SK-N-SH (cell line): ENCODE measurements at regions not wholly inside any gene's neighbourhood (a gene's known extent, or its start where the extent isn't known, plus 50 kb on each side); places are given as distances from the start of the nearest gene placed in this dataset.
"Not testable (repeated sequence)": the region's sequence is repeated elsewhere in the genome, so short reads cannot be mapped to it uniquely, and the experiment has no call there.

Source experiments
- CTCF ChIA-PET: fragments of 300-600, 350-600 bp; formaldehyde crosslinking; extraction: SDS; loops from one replicate; lab custom pipeline; 2021; lab: Yijun Ruan, JAX
- POLR2A ChIA-PET: fragments of 350-600 bp; sonication (Branson Sonifier 250); formaldehyde crosslinking; extraction: SDS; loops from one replicate; lab custom pipeline; 2020; ENCODE audit warnings: antibody characterized with exemption, inconsistent platforms; lab: Yijun Ruan, JAX
- DNase-seq: peaks from one replicate; pipeline ENCODE4 v3.0.0; 2012
- H2AFZ ChIP-seq: fragments of 200-600 bp; sonication (generic); 2 replicates; pipeline ENCODE4 v1.8.1; 2016; ENCODE audit warnings: antibody characterized with exemption, mild to moderate bottlenecking, low read depth
- H3F3A ChIP-seq: fragments of 200-600 bp; sonication (generic); replicated peaks from 2 replicates; pipeline ENCODE3; 2016; ENCODE audit warnings: antibody characterized with exemption, mild to moderate bottlenecking; ENCODE audit not compliant: insufficient read depth
- H3K27ac ChIP-seq, 2 experiments: fragments of 200-500 bp in 1 of 2; fragments of 200-600 bp in 1 of 2; sonication (Bioruptor generic) in 1 of 2; sonication (generic), shearing (Covaris generic) in 1 of 2; 2 replicates each; pipeline versions ENCODE4 v1.5.1 to v1.6.1; 2014 to 2016; ENCODE audit warnings: low read depth in 2 of 2, inconsistent platforms in 1 of 2, low read length in 1 of 2, mild to moderate bottlenecking in 1 of 2, mixed read lengths in 1 of 2
- H3K27me3 ChIP-seq: fragments of 200-600 bp; sonication (generic), shearing (Covaris generic); 2 replicates; pipeline ENCODE4 v1.6.1; 2016; ENCODE audit warnings: mixed run types; ENCODE audit not compliant: insufficient read depth
- H3K36me3 ChIP-seq, 2 experiments: fragments of 200-500 bp in 1 of 2; fragments of 200-600 bp in 1 of 2; sonication (Bioruptor generic) in 1 of 2; sonication (generic) in 1 of 2; replicated peaks in 1 of 2; 2 replicates each; pipeline versions ENCODE3 to v1.5.1; 2014 to 2016; ENCODE audit warnings: low read length in 1 of 2, mild to moderate bottlenecking in 1 of 2; ENCODE audit not compliant: insufficient read depth in 2 of 2, control insufficient read depth in 1 of 2
- H3K4me1 ChIP-seq, 2 experiments: fragments of 200-500 bp in 1 of 2; fragments of 200-600 bp in 1 of 2; sonication (Bioruptor generic) in 1 of 2; sonication (generic), shearing (Covaris generic) in 1 of 2; 2 replicates each; pipeline versions ENCODE4 v1.5.1 to v1.6.1; 2014 to 2016; ENCODE audit warnings: low read depth in 1 of 2, low read length in 1 of 2, mixed run types in 1 of 2; ENCODE audit not compliant: insufficient read depth in 2 of 2, control insufficient read depth in 1 of 2
- H3K4me2 ChIP-seq: fragments of 200-600 bp; sonication (generic), shearing (Covaris generic); 2 replicates; pipeline ENCODE4 v1.6.1; 2017; ENCODE audit warnings: mixed run types
- H3K4me3 ChIP-seq, 2 experiments: fragments of 200-500 bp in 1 of 2; fragments of 200-600 bp in 1 of 2; sonication (Bioruptor generic) in 1 of 2; sonication (generic), shearing (Covaris generic) in 1 of 2; 2 replicates each; pipeline versions ENCODE4 v1.5.1 to v1.8.1; 2014 to 2016; ENCODE audit warnings: low read depth in 2 of 2, inconsistent platforms in 1 of 2, low read length in 1 of 2, mild to moderate bottlenecking in 1 of 2, mixed read lengths in 1 of 2, moderate library complexity in 1 of 2
- H3K79me2 ChIP-seq: fragments of 200-600 bp; sonication (generic); 2 replicates; pipeline ENCODE4 v1.8.1; 2017; ENCODE audit warnings: mild to moderate bottlenecking; ENCODE audit not compliant: insufficient read depth
- H3K9ac ChIP-seq: fragments of 200-600 bp; sonication (generic); 2 replicates; pipeline ENCODE4 v1.6.1; 2017; ENCODE audit warnings: mixed run types
- H3K9me2 ChIP-seq: fragments of 200-600 bp; sonication (generic); 2 replicates; pipeline ENCODE4 v1.6.1; 2017; ENCODE audit warnings: mixed run types
- H3K9me3 ChIP-seq: fragments of 200-600 bp; sonication (generic); 2 replicates; pipeline ENCODE4 v1.6.1; 2017; ENCODE audit warnings: mixed run types, mild to moderate bottlenecking, moderate library complexity
- H4K20me1 ChIP-seq: fragments of 200-600 bp; sonication (generic); 2 replicates; pipeline ENCODE4 v1.6.1; 2017; ENCODE audit warnings: mild to moderate bottlenecking, mixed run types; ENCODE audit not compliant: insufficient read depth
- ELF1 ChIP-seq: IDR thresholded peaks from 2 replicates; pipeline ENCODE4 v1.4.0; 2012
- EZH2phosphoT487 ChIP-seq: fragments of 200-600 bp; sonication (generic); IDR thresholded peaks from 2 replicates; pipeline ENCODE4 v1.6.1; 2017; ENCODE audit warnings: low read depth, mixed run types, mild to moderate bottlenecking, antibody characterized with exemption, moderate library complexity, borderline replicate concordance
- FOSL2 ChIP-seq: IDR thresholded peaks from 2 replicates; pipeline ENCODE4 v1.4.0; 2012; ENCODE audit warnings: low read depth, mild to moderate bottlenecking, moderate library complexity, borderline replicate concordance
- FOXJ3 ChIP-seq: sonication (generic); formaldehyde crosslinking; IDR thresholded peaks from 2 replicates; pipeline ENCODE4 v1.5.1; 2020; ENCODE audit warnings: mild to moderate bottlenecking, missing genetic modification reagents
- GATA2 ChIP-seq: sonication (generic); formaldehyde crosslinking; IDR thresholded peaks from 2 replicates; pipeline ENCODE4 v1.5.0; 2020; ENCODE audit warnings: mild to moderate bottlenecking, missing genetic modification reagents
- MXI1 ChIP-seq: IDR thresholded peaks from 2 replicates; pipeline ENCODE4 v1.6.1; 2012; ENCODE audit warnings: mild to moderate bottlenecking, low read depth, low read length, improper control_type of control experiment
- NFIC ChIP-seq: IDR thresholded peaks from 2 replicates; pipeline ENCODE4 v1.4.0; 2012; ENCODE audit warnings: borderline replicate concordance
- NRF1 ChIP-seq: IDR thresholded peaks from 2 replicates; pipeline ENCODE4 v1.6.1; 2012; ENCODE audit warnings: low read depth, mild to moderate bottlenecking, low read length
- POLR2AphosphoS5 ChIP-seq: IDR thresholded peaks from 2 replicates; pipeline ENCODE4 v1.6.1; 2012; ENCODE audit warnings: low read depth, low read length
- RAD21 ChIP-seq: IDR thresholded peaks from 2 replicates; pipeline ENCODE4 v1.6.1; 2012; ENCODE audit warnings: mild to moderate bottlenecking, low read length
- RFX5 ChIP-seq: IDR thresholded peaks from 2 replicates; pipeline ENCODE4 v1.6.1; 2012; ENCODE audit warnings: mild to moderate bottlenecking, improper control_type of control experiment, low read length
- TEAD4 ChIP-seq: IDR thresholded peaks from 2 replicates; pipeline ENCODE4 v1.4.0; 2012; ENCODE audit warnings: mild to moderate bottlenecking, borderline replicate concordance; ENCODE audit not compliant: insufficient read depth
- WGBS: methylation state at CpG from one replicate; pipeline ENCODE4 v1.1.6; 2017; ENCODE audit warnings: low lambda C conversion rate; 5-methylcytosine and 5-hydroxymethylcytosine counted together
- TF ChIP-seq, protein P1 (sequence below): IDR thresholded peaks from 2 replicates; pipeline ENCODE4 v1.4.0; 2012; ENCODE audit warnings: low read depth, borderline replicate concordance
- TF ChIP-seq, protein P2 (sequence below): fragments of 150-350 bp; IDR thresholded peaks from 2 replicates; pipeline ENCODE4 v1.6.1; 2016; ENCODE audit warnings: mild to moderate bottlenecking, low read depth, low read length

DNA sequence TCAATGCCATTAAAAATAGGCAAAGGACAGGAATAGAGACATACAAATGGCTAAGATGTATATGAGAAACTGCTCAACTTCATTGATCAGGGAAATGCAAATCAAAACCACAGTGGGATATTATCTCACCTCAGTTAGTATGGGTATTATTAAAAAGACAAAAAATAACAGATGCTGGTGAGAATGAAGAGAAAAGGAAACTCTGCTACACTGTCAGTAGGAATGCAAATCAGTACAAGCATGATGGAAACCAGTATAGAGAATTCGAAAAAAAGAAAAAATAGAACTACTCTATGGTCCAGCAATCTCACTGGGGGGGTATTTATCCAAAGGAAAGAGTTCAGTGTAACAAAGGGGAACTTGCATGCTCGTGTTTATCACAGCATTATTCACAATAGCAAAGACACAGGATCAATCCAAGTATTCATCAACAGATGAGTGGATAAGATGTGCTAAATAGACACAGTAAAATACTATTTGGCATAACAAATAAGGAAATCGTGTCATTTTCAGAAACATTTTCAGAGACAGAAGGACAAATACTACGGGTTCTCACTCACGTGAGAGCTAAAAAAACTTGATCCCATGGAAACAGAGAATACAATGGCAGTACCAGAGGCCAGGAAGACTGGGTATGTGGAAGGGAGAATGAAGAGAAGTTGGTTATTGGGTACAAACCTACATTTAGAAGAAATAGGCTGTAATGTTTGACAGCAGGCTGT lies 60.6 kb downstream of the CCDC74A start:
- Histone ChIP-seq H3K9me2 (no peaks in the 10 kb centered on the region), H3K9me3 (no peaks in the 10 kb centered on the region), H3K27ac (no peak overlapping the region), H3K27me3 (peaks cover 17% of the 10 kb centered on the region; the same call in 1 of the 2 replicates), H4K20me1 (no peaks in the 10 kb centered on the region), H3K4me2 (no peak overlapping the region), H3K4me1 (no peaks in the 10 kb centered on the region), H3K4me3 (no peak overlapping the region), H3K9ac (no peak overlapping the region), H3K79me2 (no peaks in the 10 kb centered on the region), H3F3A (no peaks in the 10 kb centered on the region), H2AFZ (no peak overlapping the region), H3K36me3 (no peaks in the 10 kb centered on the region)
- CTCF ChIA-PET: no interaction called here
- WGBS: 11% methylated on average over 5 of the region's 5 CpGs
- POLR2A ChIA-PET: no interaction called here
- TF ChIP-seq POLR2AphosphoS5 (no peak), RFX5 (no peak), NFIC (no peak), GATA2 (CRISPR knock-in tag) (no peak), MXI1 (no peak), NRF1 (no peak), FOXJ3 (CRISPR knock-in tag) (no peak), RAD21 (no peak)
- TF ChIP-seq, protein P1, sequence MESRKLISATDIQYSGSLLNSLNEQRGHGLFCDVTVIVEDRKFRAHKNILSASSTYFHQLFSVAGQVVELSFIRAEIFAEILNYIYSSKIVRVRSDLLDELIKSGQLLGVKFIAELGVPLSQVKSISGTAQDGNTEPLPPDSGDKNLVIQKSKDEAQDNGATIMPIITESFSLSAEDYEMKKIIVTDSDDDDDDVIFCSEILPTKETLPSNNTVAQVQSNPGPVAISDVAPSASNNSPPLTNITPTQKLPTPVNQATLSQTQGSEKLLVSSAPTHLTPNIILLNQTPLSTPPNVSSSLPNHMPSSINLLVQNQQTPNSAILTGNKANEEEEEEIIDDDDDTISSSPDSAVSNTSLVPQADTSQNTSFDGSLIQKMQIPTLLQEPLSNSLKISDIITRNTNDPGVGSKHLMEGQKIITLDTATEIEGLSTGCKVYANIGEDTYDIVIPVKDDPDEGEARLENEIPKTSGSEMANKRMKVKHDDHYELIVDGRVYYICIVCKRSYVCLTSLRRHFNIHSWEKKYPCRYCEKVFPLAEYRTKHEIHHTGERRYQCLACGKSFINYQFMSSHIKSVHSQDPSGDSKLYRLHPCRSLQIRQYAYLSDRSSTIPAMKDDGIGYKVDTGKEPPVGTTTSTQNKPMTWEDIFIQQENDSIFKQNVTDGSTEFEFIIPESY: no peak
- no peak for DNase-seq

DNA sequence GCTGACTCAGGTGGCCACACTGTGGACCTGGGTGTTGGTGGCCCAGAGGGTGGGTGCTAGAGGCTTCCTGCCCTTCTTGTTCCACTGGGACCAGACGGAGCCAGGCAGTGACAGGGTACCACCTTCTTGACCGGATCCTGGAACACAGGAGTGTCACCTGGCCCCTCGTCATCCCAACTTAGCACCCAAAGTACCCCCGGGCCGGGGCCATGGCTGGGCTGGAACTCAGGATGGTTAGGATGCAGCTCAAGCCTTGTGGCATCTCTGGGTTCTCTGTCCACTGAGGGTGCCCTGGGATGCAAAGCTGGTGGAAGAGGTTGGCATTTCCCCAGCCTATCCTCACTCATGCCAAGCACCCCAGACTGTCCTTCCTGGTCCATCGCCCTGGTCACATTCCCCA lies 61.4 kb downstream of the CCDC74A start:
- H3K9ac ChIP-seq, H3K4me1 ChIP-seq, H3K9me3 ChIP-seq, H4K20me1 ChIP-seq, POLR2A ChIA-PET, H3K79me2 ChIP-seq, H3F3A ChIP-seq, H3K27ac ChIP-seq, CTCF ChIA-PET, H3K9me2 ChIP-seq, H3K36me3 ChIP-seq, H3K4me3 ChIP-seq, H3K4me2 ChIP-seq, H2AFZ ChIP-seq, DNase-seq: not testable (repeated sequence)
- H3K27me3 ChIP-seq: peaks cover 17% of the 10 kb centered on the region; the same call in 1 of the 2 replicates
- 8% methylated on average over 4 of the region's 6 CpGs for WGBS

DNA sequence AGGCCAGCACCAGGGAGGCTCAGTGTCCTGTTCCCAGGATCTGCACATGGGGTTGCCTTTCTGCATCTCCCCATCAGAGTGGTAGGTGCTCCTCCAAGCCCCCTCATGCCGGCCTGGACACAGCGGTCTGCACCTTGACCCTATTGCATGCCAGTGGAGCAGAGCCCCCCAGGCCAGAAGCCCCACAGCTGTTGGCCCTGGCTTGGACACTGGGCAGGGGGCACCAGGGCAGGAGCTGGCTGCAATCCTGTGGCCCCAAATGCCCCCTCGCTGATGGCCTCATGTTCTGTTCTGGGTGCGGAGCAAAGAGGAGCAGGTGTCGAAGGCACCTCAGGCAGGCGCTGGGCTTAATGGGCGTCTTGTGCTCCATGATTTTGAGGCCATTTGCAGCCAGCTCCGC lies 62.7 kb downstream of the CCDC74A start:
- ChIA-PET CTCF (no interaction called here), POLR2A (no interaction called here)
- Histone ChIP-seq H3K4me3 (no peak overlapping the region), H4K20me1 (no peaks in the 10 kb centered on the region), H3K4me1 (no peaks in the 10 kb centered on the region), H3K4me2 (no peak overlapping the region), H3K27ac (no peak overlapping the region), H3K36me3 (no peaks in the 10 kb centered on the region), H3K79me2 (no peaks in the 10 kb centered on the region), H3K9me2 (no peaks in the 10 kb centered on the region), H3K9me3 (no peaks in the 10 kb centered on the region), H3K27me3 (peaks cover 11% of the 10 kb centered on the region; the same call in 1 of the 2 replicates), H3F3A (no peaks in the 10 kb centered on the region), H3K9ac (no peak overlapping the region), H2AFZ (no peak overlapping the region)
- 50% methylated on average over 1 of the region's 8 CpGs for WGBS
- no peak for DNase-seq
- TF ChIP-seq, protein P2, sequence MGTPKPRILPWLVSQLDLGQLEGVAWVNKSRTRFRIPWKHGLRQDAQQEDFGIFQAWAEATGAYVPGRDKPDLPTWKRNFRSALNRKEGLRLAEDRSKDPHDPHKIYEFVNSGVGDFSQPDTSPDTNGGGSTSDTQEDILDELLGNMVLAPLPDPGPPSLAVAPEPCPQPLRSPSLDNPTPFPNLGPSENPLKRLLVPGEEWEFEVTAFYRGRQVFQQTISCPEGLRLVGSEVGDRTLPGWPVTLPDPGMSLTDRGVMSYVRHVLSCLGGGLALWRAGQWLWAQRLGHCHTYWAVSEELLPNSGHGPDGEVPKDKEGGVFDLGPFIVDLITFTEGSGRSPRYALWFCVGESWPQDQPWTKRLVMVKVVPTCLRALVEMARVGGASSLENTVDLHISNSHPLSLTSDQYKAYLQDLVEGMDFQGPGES: no peak
- TF ChIP-seq NRF1 (no peak), ELF1 (no peak), EZH2phosphoT487 (no peak), FOXJ3 (CRISPR knock-in tag) (no peak), FOSL2 (no peak), TEAD4 (no peak), RFX5 (no peak)
- TF ChIP-seq, protein P1: no peak
